Inflammatory macrophage (primary cell): ENCODE measurements at regions not wholly inside any gene's neighbourhood (a gene's known extent, or its start where the extent isn't known, plus 50 kb on each side); places are given as distances from the start of the nearest gene placed in this dataset.
A peak's percentile ranks its signal among the peaks of the same experiment; 100 is the strongest.

Experiments used
- DNase-seq, 2 donors: peaks; one replicate each; pipeline ENCODE4 v3.0.0-alpha.2; 2020 to 2022

GRCh38 chr7:34277016-34277802 is 371.9 kb downstream of the BMPER start:
- DNase-seq = no peak

DNA sequence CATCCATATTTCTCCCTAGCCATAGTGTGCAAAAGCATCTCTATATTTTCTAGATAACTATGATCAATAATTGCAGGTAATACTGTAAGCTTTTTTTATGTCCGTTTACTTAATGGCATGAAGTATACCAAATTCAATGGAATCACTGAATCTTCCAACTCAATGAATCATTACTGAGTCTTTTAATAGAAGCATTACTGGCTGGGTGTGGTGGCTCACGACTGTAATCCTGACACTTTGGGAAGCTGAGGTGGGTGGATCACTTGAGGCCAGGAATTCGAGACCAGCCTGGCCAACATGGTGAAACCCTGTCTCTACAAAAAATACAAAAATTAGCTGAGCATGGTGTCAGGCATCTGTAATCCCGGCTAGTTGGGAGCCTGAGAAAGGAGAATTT is 372.5 kb downstream of the BMPER start:
- no peak for DNase-seq

DNA sequence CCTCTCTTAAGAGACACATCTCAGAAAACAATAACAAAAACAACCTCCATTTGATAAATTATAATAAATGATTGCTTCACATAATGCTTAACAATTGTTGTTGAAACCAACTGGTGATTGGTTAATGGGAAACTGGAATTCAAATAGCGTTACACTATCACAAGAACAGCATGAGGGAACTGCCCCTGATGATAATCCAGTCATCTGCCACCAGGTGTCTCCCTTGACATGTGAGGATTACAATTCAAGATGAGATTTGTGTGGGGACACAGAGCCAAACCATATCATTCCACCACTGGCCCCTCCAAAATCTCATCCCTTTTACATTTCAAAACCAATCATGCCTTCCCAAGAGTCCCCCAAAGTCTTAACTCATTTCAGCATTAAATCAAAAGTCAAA is 375.9 kb downstream of the BMPER start:
- DNase-seq = no peak

DNA sequence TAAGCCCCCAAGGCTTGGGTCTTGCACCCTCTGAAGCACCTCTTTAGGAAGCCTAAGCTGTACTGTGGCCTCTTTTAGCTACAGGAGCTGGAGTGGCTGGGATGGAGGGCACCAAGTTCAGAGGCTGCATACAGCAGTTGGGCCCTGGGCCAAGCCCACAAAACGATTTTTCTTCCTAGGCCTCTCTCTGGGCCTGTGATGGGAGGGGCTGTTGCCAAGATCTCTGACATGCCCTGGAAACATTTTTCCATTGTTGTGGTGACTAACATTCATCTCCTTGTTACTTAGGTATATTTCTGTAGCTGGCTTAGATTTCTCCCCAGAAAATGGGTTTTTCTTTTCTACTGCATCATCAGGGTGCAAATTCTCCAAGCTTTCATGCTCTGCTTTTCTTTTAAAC is 375.7 kb upstream of the NPSR1 start:
- DNase-seq = no peak

GRCh38 chr7:34296663-34297062 is 361.4 kb upstream of the NPSR1 start:
- no peak for DNase-seq

GRCh38 chr7:34298492-34299013 is 359.5 kb upstream of the NPSR1 start:
- no peak for DNase-seq

GRCh38 chr7:34299066-34299465 is 359.0 kb upstream of the NPSR1 start:
- DNase-seq = no peak

DNA sequence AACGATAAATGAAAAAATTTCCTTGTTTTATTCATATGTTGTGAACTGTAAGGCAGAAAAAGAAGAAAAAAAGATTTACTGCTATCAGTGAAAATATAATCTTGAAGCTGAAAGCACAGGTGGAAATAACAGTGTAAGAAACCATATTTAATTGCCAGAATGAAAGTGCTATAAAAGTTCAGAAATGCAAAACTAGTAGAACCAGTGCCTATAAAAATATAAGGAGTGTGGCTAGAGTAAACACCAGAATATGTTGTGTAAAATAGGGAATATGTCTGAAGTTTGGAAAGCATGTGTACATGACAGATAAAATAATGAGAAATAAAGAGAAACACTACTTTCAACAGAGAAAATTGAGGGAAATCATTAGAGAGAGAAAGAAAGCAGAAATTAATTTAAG is 350.5 kb upstream of the NPSR1 start:
- no peak for DNase-seq

- no peak for DNase-seq
Observed at GRCh38 chr7:34308595-34308994, 349.4 kb upstream of the NPSR1 start.

DNA sequence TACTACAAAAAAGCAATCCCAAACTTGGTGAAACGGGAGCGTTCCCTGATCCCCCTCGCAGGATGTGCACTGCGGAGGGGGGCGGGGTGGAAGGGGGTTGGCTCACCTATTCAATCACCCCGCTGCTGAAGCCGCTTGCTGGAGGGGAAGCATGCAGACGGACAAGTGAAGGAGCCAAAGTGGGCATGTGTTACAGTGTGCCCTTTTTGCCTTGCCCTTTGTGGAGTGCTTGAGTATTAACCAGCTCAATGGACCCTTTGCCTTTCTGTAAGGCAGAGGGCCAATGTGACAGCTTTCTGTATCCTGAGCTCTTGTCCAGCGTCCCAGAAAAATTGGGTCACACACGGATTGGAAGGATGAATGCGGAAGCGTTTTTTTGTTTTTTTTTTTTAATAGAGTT is 348.9 kb upstream of the NPSR1 start:
- no peak for DNase-seq

DNA sequence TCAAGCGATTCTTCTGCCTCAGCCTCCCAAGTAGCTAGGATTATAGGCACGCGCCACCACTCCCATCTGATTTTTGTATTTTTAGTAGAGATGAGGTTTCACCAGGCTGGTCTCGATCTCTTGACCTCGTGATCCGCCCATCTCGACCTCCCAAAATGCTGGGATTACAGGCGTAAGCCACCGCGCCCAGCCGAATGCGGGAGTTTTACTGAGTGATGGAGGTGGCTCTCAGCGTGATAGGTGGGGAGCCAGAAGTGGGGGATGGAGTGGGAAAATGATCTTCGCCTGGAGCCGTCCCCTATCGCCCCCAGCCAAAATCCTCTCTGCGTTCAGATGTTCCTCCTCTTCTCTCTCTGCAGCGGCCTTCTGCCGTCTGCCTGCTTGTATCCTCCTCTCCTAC is 348.4 kb upstream of the NPSR1 start:
- no peak for DNase-seq

DNA sequence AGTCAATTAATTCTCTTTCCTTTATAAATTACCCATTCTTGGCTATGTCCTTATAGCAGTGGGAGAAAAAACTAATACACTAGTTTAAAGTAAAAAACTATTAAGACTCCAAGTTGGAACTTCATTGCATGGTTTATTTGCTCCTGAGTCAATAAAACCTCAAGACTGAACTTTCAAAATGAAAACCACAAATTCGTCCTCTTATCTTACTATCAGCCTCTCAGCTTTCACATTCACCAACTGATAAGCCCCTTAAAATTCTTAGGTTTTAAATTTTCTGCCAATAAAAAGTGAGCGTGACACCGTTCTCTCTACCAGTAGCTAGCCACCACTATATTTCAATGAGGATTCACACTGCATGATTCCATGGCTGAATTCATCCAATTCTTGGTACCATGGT is 346.4 kb upstream of the NPSR1 start:
- DNase-seq = no peak

DNA sequence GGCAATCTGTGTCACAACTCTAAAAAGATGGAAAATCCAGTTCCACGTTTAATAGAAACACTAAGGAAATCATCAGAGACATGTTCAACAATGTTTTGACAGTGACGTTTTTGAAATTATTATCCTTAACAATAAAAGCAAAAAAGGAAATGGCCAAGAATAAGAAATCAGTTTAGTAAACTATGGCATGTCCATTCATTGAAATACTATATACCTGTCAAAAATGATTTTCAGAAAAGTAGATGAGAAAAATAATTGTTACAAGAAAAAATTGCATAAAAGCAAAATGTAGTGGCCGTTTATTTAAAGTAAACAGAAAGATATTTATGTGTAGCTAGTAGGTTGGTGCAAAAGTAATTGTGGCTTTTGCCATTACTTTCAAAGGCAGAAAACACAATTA is 345.4 kb upstream of the NPSR1 start:
- DNase-seq = no peak

- no peak for DNase-seq
Observed at GRCh38 chr7:34313289-34313688, 344.7 kb upstream of the NPSR1 start.

DNA sequence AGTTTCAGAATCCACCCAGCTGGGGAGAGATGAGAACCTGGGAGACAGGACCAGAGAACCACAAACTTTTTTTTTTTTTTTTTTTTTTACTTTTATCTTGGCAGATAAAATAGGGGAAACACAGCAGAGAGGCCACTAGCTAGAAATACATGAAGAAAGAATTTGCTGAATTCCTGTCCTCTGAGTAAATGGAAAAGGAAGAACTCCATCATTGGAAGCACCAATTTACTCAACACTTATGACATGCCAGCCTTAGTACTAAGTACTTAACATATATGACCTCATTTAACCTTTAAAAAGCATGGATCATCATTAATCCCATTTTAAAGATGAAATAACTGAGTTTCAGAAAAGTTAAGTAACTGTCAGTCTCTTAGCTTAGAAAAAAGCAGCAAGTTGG is 343.0 kb upstream of the NPSR1 start:
- DNase-seq = no peak

DNA sequence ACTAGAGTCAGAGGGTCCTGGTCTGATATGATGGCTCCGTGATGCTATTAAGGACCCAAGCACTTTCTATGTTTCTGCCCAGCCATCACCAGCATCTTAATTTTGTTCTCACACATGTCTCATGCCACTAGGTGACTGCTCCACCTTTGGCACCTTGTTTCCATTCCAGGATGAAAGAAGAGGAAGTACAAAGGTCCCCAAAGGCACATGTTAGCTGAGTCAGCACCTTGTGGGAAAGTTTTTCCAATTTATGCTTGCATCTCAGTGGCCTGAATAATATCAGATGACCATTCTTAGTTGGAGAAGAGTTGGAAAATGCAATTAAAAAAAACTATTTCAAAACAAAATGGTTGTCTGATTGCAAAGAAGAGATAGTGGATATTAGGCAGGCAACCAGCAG is 341.0 kb upstream of the NPSR1 start:
- DNase-seq = no peak

DNA sequence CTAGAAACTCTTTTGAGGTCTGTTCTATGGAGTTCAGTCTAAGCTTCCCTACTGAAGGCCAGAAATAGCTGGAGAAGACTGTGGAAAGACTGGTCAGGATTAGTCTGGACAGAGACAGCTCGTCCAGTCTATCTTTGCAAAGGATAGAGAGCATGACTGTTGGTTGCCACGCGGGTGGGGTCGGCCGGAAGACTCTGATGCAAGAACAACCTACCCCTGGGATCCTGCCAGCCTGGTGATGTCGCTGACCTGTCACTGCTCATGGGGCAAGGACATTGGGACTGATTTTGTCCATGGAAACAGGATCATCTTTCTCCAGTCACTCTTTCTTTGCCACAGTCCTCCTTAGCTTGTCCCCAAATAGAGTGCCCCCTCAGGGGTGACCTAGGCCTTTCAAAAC is 337.6 kb upstream of the NPSR1 start:
- DNase-seq = no peak

DNA sequence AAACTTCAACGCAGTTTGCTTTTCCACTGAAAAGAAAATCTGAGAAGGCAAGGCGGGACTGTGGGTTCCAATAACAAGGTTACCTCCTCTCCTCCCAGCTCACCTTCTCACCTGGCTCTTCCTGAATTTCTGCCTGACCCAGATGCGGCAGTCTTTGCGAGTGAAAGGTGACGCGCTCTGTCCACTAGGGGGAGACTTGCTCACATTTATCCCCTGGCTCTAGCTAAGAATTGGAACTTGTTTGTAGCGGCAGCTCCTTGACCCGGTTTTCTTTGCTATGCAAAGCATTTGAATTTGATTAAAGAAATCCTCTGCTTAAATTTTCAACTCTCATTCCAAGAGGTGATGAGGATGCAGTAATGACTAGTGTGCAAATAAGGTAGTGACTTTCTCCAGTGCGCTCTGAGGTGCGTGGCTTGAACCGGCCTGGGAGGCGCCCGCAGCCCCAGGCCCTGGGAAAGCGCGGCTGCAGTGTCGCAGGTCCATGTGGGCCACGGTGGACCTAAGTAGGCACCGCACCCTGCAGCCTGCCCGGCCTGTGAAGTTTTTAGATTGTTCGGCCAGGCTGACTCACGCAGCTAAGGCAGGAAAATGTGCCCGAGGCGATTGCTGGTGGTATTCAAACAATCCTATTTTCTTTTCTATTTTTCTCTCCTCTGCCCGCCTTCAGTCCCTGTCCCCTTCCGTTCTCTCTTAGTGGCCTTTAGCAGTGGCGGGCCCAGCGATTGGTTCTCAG is 336.9 kb upstream of the NPSR1 start:
- DNase-seq = peak; percentile 10 to 44

DNA sequence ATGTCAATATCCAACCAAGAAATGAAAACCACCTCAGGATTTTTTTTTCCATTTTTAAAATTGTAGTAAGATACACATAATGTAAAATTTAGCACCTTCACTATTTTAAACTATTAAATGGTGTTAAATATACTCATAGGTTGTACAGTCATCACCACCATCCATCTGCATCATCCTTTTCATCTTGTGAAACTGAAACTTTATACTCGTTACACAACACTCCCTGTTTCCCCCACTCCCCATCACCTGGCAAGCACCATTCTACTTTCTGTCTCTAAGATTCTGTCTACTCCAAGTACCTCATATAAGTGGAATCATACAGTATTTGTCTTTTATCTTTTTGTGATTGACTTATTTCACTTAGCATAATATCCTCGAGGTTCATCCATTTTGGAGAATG is 335.2 kb upstream of the NPSR1 start:
- no peak for DNase-seq

DNA sequence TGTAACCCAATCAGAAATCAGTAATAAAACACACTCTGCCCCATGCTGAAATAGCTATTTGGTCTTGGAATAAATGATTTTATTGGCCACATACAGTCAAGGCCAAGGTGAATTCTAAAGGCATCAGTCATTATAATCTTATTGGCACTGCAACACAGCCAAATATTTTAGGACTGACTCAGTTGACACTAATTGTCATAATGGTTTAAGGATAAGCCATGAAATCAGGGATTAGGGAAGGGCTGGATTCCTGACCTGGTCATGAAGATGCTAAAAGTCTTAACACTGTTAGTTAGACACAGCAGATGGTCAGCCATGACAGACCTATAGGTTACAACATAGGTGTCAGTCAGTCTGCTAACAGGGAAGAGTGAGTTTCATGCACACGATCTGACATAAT is 330.3 kb upstream of the NPSR1 start:
- DNase-seq = no peak

- no peak for DNase-seq
Observed at GRCh38 chr7:34330308-34330707, 327.7 kb upstream of the NPSR1 start.

DNA sequence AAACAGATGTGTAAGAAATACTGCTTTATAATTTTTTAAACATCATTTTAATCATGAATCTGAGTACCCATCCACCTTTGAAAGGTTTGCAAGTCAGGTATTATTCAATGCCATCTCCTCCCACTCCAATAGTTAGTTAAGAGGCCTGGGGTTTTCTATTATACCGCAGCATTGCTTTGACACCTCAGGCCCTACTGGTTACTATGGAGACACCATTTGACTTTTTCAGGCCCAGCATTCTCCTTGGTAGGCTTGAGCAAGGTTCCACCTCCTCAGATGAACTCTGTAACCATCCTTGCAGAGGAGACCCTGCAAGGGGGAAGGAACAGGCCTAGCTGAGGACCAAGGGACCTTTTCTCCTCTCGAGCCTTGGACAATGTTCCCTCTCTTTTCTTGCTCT is 326.9 kb upstream of the NPSR1 start:
- DNase-seq = no peak

DNA sequence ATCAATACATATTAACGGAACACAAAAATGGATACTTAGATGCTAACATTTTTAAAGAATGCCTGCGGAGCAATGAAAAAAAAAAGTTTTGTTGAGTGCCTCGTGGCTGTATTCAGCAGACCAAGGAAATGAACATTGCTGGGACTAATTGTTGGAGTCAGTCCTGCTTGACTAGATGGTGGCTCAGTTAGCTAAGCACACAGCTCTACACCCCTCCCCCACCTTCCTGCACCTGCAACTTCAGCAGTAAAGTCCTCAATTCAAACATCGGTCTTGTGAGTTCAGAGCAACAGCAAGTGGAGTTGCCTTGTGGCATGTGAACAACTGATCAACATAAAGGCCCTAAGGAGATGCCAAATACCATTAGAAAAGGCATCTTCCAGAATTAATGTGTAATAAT is 326.0 kb upstream of the NPSR1 start:
- DNase-seq = no peak

DNA sequence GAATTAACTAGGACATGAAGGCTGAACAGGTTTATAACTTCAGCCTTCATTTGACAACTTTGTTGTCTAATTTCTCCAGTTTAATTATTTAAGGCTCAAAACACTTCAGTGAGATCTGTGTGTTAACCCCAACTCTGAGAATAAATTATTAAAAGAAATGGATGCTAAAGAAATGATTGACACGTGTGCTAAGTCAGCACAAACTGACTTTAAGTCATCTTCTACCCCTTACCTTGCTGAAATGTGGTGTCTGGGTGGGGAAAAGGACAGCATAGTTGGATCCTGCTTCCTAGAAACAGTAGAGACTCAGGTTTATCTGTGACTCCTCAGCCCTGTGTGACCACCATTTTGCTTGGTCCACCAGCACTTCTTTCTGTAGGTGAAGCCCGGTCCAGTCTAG is 324.8 kb upstream of the NPSR1 start:
- DNase-seq = no peak
